Neural progenitor cell (in vitro differentiated cells): ENCODE measurements at regions not wholly inside any gene's neighbourhood (a gene's known extent, or its start where the extent isn't known, plus 50 kb on each side); places are given as distances from the start of the nearest gene placed in this dataset.

Experiments
- EZH2 ChIP-seq: fragments of 200-600 bp; sonication (generic); IDR thresholded peaks from 2 replicates; pipeline ENCODE4 v1.6.1; 2017; ENCODE audit warnings: antibody characterized with exemption, mild to moderate bottlenecking, moderate library complexity
- EZH2phosphoT487 ChIP-seq: fragments of 200-600 bp; sonication (generic); IDR thresholded peaks from 2 replicates; pipeline ENCODE4 v1.6.1; 2017; ENCODE audit warnings: antibody characterized with exemption
- TF ChIP-seq, protein P1 (sequence below): fragments of 200-600 bp; sonication (generic); IDR thresholded peaks from 2 replicates; pipeline ENCODE4 v1.5.1; 2017; ENCODE audit warnings: antibody characterized with exemption, mild to moderate bottlenecking

DNA sequence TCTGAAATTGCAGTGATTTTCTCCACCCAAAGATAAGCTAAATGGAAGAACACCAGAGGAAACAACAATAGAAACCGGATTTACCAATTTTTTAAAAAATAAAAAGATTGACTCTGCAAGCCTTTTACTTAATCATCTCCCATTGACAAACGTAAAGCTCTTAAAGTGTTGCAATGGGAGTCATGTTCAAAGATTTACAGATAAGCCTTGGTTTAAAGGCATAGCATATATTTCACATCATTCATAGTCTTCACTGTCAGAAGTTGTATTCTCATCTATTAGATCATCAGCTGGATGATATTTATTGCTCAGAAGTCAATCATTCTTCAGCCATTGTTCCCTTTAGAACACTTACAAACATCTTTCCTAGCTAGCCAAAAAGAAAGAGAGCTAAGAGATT, 397.6 kb downstream of the GBE1 start:
- TF ChIP-seq, protein P1, sequence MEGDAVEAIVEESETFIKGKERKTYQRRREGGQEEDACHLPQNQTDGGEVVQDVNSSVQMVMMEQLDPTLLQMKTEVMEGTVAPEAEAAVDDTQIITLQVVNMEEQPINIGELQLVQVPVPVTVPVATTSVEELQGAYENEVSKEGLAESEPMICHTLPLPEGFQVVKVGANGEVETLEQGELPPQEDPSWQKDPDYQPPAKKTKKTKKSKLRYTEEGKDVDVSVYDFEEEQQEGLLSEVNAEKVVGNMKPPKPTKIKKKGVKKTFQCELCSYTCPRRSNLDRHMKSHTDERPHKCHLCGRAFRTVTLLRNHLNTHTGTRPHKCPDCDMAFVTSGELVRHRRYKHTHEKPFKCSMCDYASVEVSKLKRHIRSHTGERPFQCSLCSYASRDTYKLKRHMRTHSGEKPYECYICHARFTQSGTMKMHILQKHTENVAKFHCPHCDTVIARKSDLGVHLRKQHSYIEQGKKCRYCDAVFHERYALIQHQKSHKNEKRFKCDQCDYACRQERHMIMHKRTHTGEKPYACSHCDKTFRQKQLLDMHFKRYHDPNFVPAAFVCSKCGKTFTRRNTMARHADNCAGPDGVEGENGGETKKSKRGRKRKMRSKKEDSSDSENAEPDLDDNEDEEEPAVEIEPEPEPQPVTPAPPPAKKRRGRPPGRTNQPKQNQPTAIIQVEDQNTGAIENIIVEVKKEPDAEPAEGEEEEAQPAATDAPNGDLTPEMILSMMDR: no peak
- TF ChIP-seq EZH2 (no peak), EZH2phosphoT487 (no peak)
